ENCODE measurements at regions not wholly inside any gene's neighbourhood (a gene's known extent, or its start where the extent isn't known, plus 50 kb on each side); places are given as distances from the start of the nearest gene placed in this dataset.

DNA sequence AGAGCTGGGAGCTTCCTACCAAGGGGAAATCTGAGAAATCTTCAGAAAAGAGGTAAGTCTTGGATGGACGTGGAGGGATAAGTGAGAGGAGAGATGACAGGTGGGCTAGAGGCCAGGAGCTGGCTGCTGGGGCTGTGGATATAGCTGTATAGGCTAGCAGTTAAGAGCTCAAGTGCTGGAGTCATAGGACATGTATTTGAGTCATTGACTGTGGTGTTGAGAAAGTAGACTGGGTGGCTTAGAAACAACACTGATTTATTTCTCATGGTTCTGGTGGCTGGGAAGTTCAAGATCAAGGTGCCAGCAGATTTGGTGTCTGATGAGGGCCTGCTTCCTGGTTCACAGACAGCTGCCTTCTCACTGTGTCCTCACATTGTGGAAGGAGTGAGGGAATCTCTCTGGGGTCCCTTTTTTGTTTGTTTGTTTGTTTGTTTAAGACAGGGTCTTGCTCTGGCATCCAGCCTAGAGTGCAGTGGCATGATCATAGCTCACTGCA is 151.1 kb upstream of the FUT8 start:
- Histone ChIP-seq H3K36me3 (ENCODE audit: control insufficient read depth in 4 of 4, insufficient read depth in 3 of 4, low read depth in 1 of 4, low read length in 3 of 4) (no peaks in the 10 kb centered on the region), H3K9ac (ENCODE audit: low read depth in 1 of 2, low read length in 2 of 2) (no peak overlapping the region), H3K9me3 (ENCODE audit: control insufficient read depth in 4 of 4, low read length in 3 of 4) (peaks cover 0 to 4% (median 0%) of the 10 kb centered on the region in 4 donors), H3K27ac (ENCODE audit: low read depth in 1 of 2, low read length in 2 of 2) (no peak overlapping the region), H3K4me1 (ENCODE audit: control insufficient read depth in 4 of 4, insufficient read depth in 4 of 4, low read length in 3 of 4) (no peaks in the 10 kb centered on the region), H3K4me3 (ENCODE audit: low read depth in 1 of 3, low read length in 3 of 3) (no peak overlapping the region), H3K27me3 (ENCODE audit: control insufficient read depth in 4 of 4, insufficient read depth in 4 of 4, low read length in 3 of 4) (no peaks in the 10 kb centered on the region)
- no peak for TF ChIP-seq JUND (IDR thresholded peaks at IDR 0.05)
- TF ChIP-seq HNF4A (conservative IDR thresholded peaks at IDR 0.05): no peak
- TF ChIP-seq, protein P1, sequence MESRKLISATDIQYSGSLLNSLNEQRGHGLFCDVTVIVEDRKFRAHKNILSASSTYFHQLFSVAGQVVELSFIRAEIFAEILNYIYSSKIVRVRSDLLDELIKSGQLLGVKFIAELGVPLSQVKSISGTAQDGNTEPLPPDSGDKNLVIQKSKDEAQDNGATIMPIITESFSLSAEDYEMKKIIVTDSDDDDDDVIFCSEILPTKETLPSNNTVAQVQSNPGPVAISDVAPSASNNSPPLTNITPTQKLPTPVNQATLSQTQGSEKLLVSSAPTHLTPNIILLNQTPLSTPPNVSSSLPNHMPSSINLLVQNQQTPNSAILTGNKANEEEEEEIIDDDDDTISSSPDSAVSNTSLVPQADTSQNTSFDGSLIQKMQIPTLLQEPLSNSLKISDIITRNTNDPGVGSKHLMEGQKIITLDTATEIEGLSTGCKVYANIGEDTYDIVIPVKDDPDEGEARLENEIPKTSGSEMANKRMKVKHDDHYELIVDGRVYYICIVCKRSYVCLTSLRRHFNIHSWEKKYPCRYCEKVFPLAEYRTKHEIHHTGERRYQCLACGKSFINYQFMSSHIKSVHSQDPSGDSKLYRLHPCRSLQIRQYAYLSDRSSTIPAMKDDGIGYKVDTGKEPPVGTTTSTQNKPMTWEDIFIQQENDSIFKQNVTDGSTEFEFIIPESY (IDR thresholded peaks at IDR 0.05): no peak
- no peak for TF ChIP-seq SP1 (IDR thresholded peaks at IDR 0.05)
- TF ChIP-seq RAD21 (IDR thresholded peaks at IDR 0.05): no peak
- no peak for TF ChIP-seq TAF1 (conservative IDR thresholded peaks at IDR 0.05)
- no peak for TF ChIP-seq HNF4G (IDR thresholded peaks at IDR 0.05)
- no peak for TF ChIP-seq ATF3 (IDR thresholded peaks at IDR 0.05)
- TF ChIP-seq EGR1 (IDR thresholded peaks at IDR 0.05; ENCODE audit: low read depth in 2 of 2): no peak
- no peak for TF ChIP-seq GABPA (IDR thresholded peaks at IDR 0.05 in 1 of 2, conservative IDR thresholded peaks at IDR 0.05 in 1 of 2)
- TF ChIP-seq CTCF (IDR thresholded peaks at IDR 0.05; ENCODE audit: low read depth, low read length, missing input control): no peak
- TF ChIP-seq RXRA (IDR thresholded peaks at IDR 0.05): no peak
- TF ChIP-seq, protein P2, sequence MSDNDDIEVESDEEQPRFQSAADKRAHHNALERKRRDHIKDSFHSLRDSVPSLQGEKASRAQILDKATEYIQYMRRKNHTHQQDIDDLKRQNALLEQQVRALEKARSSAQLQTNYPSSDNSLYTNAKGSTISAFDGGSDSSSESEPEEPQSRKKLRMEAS (IDR thresholded peaks at IDR 0.05): no peak
- no peak for TF ChIP-seq YY1 (IDR thresholded peaks at IDR 0.05)
- TF ChIP-seq REST (IDR thresholded peaks at IDR 0.05): no peak
- no peak for TF ChIP-seq NR2F2 (IDR thresholded peaks at IDR 0.05)
- no peak for TF ChIP-seq FOXA1 (IDR thresholded peaks at IDR 0.05)
- DNase-seq (ENCODE audit: low spot score): no peak
- WGBS: 82% methylated on average over 1 of the region's 1 CpG
